ENCODE measurements at regions not wholly inside any gene's neighbourhood (a gene's known extent, or its start where the extent isn't known, plus 50 kb on each side); places are given as distances from the start of the nearest gene placed in this dataset.
A peak's percentile ranks its signal among the peaks of the same experiment; 100 is the strongest.
"Not testable (repeated sequence)": the region's sequence is repeated elsewhere in the genome, so short reads cannot be mapped to it uniquely, and the experiment has no call there.

- TF ChIP-seq ATF7 (IDR thresholded peaks at IDR 0.05) (0 out of 2 replicates have a peak, but pooled peaks have one; percentile 12), FOSL1 (tag; conservative IDR thresholded peaks at IDR 0.05) (peak; percentile 95), SMARCE1 (IDR thresholded peaks at IDR 0.05) (peak; percentile 67; the same call in 1 of the 2 replicates), CBFA2T3 (IDR thresholded peaks at IDR 0.05) (peak; percentile 55), LCOR (CRISPR knock-in tag; IDR thresholded peaks at IDR 0.05) (peak; percentile 38; the same call in 1 of the 2 replicates), TAL1 (IDR thresholded peaks at IDR 0.05) (0 out of 2 replicates have a peak, but pooled peaks have one; percentile 27), NFIC (IDR thresholded peaks at IDR 0.05) (peak; percentile 47; the same call in 1 of the 2 replicates), CBFA2T2 (conservative IDR thresholded peaks at IDR 0.05) (peak; percentile 48; the same call in 1 of the 2 replicates), ARID1B (IDR thresholded peaks at IDR 0.05) (peak; percentile 55), TEAD4 (IDR thresholded peaks at IDR 0.05; ENCODE audit: low read length) (peak; percentile 13; the same call in 1 of the 2 replicates), CTBP1 (IDR thresholded peaks at IDR 0.05; ENCODE audit: borderline replicate concordance) (0 out of 2 replicates have a peak, but pooled peaks have one; percentile 47), NCOR1 (IDR thresholded peaks at IDR 0.05) (0 out of 2 replicates have a peak, but pooled peaks have one; percentile 19), SMARCC2 (IDR thresholded peaks at IDR 0.05; ENCODE audit: low read depth) (0 out of 2 replicates have a peak, but pooled peaks have one; percentile 27), MEIS2 (IDR thresholded peaks at IDR 0.05; ENCODE audit: partially characterized antibody) (peak; percentile 75)
- TF ChIP-seq, protein P1, sequence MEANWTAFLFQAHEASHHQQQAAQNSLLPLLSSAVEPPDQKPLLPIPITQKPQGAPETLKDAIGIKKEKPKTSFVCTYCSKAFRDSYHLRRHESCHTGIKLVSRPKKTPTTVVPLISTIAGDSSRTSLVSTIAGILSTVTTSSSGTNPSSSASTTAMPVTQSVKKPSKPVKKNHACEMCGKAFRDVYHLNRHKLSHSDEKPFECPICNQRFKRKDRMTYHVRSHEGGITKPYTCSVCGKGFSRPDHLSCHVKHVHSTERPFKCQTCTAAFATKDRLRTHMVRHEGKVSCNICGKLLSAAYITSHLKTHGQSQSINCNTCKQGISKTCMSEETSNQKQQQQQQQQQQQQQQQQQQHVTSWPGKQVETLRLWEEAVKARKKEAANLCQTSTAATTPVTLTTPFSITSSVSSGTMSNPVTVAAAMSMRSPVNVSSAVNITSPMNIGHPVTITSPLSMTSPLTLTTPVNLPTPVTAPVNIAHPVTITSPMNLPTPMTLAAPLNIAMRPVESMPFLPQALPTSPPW (CRISPR knock-in tag; IDR thresholded peaks at IDR 0.05) = 0 out of 2 replicates have a peak, but pooled peaks have one; percentile 19
- TF ChIP-seq, protein P2, sequence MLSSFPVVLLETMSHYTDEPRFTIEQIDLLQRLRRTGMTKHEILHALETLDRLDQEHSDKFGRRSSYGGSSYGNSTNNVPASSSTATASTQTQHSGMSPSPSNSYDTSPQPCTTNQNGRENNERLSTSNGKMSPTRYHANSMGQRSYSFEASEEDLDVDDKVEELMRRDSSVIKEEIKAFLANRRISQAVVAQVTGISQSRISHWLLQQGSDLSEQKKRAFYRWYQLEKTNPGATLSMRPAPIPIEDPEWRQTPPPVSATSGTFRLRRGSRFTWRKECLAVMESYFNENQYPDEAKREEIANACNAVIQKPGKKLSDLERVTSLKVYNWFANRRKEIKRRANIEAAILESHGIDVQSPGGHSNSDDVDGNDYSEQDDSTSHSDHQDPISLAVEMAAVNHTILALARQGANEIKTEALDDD (IDR thresholded peaks at IDR 0.05) = peak; percentile 36; the same call in 1 of the 2 replicates
- H3K9me3 ChIP-seq (replicated peaks; ENCODE audit: control insufficient read depth, insufficient read depth, low read depth, low read length); H2AFZ ChIP-seq (ENCODE audit: low read depth, low read length); BruUV-seq (replicated peaks); H3K79me2 ChIP-seq (ENCODE audit: control insufficient read depth, insufficient read depth, low read length); in situ Hi-C loops (cut with MboI); H3K9me1 ChIP-seq (ENCODE audit: control insufficient read depth, insufficient read depth, low read length); H3K4me1 ChIP-seq (replicated peaks in 1 of 2; ENCODE audit: control insufficient read depth in 2 of 2, insufficient read depth in 2 of 2, low read length in 2 of 2); H3K9ac ChIP-seq (ENCODE audit: insufficient read depth in 1 of 2, low read depth in 2 of 2, low read length in 2 of 2); FAIRE-seq; CTCF ChIA-PET (ENCODE audit: low intra/inter-chr PET ratio); H3K4me2 ChIP-seq (ENCODE audit: insufficient read depth, low read length); H4K20me1 ChIP-seq (replicated peaks; ENCODE audit: control insufficient read depth, insufficient read depth, low read length); intact Hi-C loops (cut with micrococcal nuclease); H3K27ac ChIP-seq (ENCODE audit: extremely low read depth, low read depth, low read length); H3K4me3 ChIP-seq; ATAC-seq; H3K36me3 ChIP-seq (ENCODE audit: control insufficient read depth, insufficient read depth, low read length); H3K27me3 ChIP-seq (ENCODE audit: control insufficient read depth in 2 of 2, insufficient read depth in 2 of 2, low read length in 2 of 2); TF ChIP-seq TEAD4 (CRISPR knock-in tag; IDR thresholded peaks at IDR 0.05; ENCODE audit: borderline replicate concordance): not testable (repeated sequence)
- TF ChIP-seq, protein P3, sequence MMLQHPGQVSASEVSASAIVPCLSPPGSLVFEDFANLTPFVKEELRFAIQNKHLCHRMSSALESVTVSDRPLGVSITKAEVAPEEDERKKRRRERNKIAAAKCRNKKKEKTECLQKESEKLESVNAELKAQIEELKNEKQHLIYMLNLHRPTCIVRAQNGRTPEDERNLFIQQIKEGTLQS (IDR thresholded peaks at IDR 0.05) = peak; percentile 50; the same call in 1 of the 2 replicates
- TF ChIP-seq, protein P3 (CRISPR knock-in tag; conservative IDR thresholded peaks at IDR 0.05) = not testable (repeated sequence)
- WGBS (ENCODE audit: insufficient coverage, low coverage, missing lambda C conversion rate) = 0% methylated on average over 5 of the region's 5 CpGs
- peak in 2 of 4 experiments; percentile 7 to 52 for DNase-seq (ENCODE audit: extremely low read depth in 1 of 4, low spot score in 3 of 4)
- POLR2A ChIA-PET = interaction anchor here (0.7 kb wide), 1 partner anchor 240 kb away, joined by 3 read pairs; no protein-coding TSS in a partner anchor
Observed at GRCh38 chr2:131607056-131607455, 79.4 kb downstream of the CCDC74A start.

Data from K562 (cell line).